ENCODE measurements at regions not wholly inside any gene's neighbourhood (a gene's known extent, or its start where the extent isn't known, plus 50 kb on each side); places are given as distances from the start of the nearest gene placed in this dataset.

DNA sequence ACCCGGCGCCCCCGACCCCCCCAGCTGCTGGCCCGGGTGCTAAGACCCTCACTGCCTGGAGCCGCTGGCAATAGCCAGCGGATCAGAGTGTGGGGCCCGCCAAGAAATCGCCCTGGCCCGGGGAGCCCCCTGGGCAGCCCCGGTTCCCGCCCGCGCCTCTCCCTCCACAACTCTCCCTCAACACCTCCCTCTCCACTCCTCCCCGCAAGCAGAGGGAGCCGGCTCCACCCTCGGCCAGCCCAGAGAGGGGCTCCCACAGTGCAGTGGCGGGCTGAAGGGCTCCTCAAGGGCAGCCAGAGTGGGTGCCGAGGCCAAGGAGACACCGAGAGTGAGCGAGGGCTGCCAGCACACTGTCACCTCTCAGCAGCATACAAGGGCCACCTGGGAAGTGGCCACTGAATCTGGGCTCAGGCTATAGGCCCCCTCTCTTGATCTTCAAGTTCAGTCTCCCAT, 385.5 kb downstream of the SEC14L1 start:
- TF ChIP-seq, protein P1, sequence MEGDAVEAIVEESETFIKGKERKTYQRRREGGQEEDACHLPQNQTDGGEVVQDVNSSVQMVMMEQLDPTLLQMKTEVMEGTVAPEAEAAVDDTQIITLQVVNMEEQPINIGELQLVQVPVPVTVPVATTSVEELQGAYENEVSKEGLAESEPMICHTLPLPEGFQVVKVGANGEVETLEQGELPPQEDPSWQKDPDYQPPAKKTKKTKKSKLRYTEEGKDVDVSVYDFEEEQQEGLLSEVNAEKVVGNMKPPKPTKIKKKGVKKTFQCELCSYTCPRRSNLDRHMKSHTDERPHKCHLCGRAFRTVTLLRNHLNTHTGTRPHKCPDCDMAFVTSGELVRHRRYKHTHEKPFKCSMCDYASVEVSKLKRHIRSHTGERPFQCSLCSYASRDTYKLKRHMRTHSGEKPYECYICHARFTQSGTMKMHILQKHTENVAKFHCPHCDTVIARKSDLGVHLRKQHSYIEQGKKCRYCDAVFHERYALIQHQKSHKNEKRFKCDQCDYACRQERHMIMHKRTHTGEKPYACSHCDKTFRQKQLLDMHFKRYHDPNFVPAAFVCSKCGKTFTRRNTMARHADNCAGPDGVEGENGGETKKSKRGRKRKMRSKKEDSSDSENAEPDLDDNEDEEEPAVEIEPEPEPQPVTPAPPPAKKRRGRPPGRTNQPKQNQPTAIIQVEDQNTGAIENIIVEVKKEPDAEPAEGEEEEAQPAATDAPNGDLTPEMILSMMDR (conservative IDR thresholded peaks at IDR 0.05), result no peak
- no peak for TF ChIP-seq ZFX (IDR thresholded peaks at IDR 0.05)

Measured in C4-2B (cell line).